HEK293T (cell line): ENCODE measurements at regions not wholly inside any gene's neighbourhood (a gene's known extent, or its start where the extent isn't known, plus 50 kb on each side); places are given as distances from the start of the nearest gene placed in this dataset.

Experiments
- ARNT ChIP-seq: fragments of 450-650 bp; IDR thresholded peaks from 2 replicates; pipeline ENCODE4 v1.6.1; 2017; ENCODE audit warnings: mild to moderate bottlenecking
- BHLHE40 ChIP-seq: fragments of 450-650 bp; IDR thresholded peaks from 2 replicates; pipeline ENCODE4 v1.6.1; 2016; ENCODE audit warnings: mild to moderate bottlenecking, moderate library complexity, borderline replicate concordance
- FOXA1 ChIP-seq: fragments of 450-650 bp; IDR thresholded peaks from 2 replicates; pipeline ENCODE4 v1.6.1; 2016; ENCODE audit warnings: mild to moderate bottlenecking
- FOXK2 ChIP-seq: fragments of 450-650 bp; IDR thresholded peaks from 2 replicates; pipeline ENCODE4 v1.6.1; 2016; ENCODE audit warnings: mild to moderate bottlenecking
- FOXM1 ChIP-seq: fragments of 450-650 bp; IDR thresholded peaks from 2 replicates; pipeline ENCODE4 v1.6.1; 2017; ENCODE audit warnings: mild to moderate bottlenecking, borderline replicate concordance
- L3MBTL2 ChIP-seq: fragments of 450-650 bp; conservative IDR thresholded peaks from 2 replicates; pipeline ENCODE4 v1.6.1; 2016; ENCODE audit warnings: mild to moderate bottlenecking
- SP1 ChIP-seq: fragments of 450-650 bp; IDR thresholded peaks from 2 replicates; pipeline ENCODE4 v1.6.1; 2017
- TARDBP ChIP-seq: fragments of 450-650 bp; IDR thresholded peaks from 2 replicates; pipeline ENCODE4 v1.6.1; 2016
- ZNF384 ChIP-seq: fragments of 450-650 bp; IDR thresholded peaks from 2 replicates; pipeline ENCODE4 v1.6.1; 2016

GRCh38 chr7:106452031-106452851 is 167.5 kb upstream of the NAMPT start:
- TF ChIP-seq SP1 (no peak), FOXA1 (no peak), ARNT (no peak), ZNF384 (no peak), L3MBTL2 (no peak), BHLHE40 (no peak), FOXM1 (no peak), FOXK2 (no peak), TARDBP (no peak)
